ENCODE measurements at regions not wholly inside any gene's neighbourhood (a gene's known extent, or its start where the extent isn't known, plus 50 kb on each side); places are given as distances from the start of the nearest gene placed in this dataset.
"Not testable (repeated sequence)": the region's sequence is repeated elsewhere in the genome, so short reads cannot be mapped to it uniquely, and the experiment has no call there.

GRCh38 chr14:90469416-90469815 is 72.6 kb downstream of the CALM1 start:
- H3K27me3 ChIP-seq (ENCODE audit: control insufficient read depth, insufficient read depth, low read length); H3K4me3 ChIP-seq (ENCODE audit: low read depth in 2 of 2, low read length in 2 of 2); DNase-seq (ENCODE audit: low read depth, low spot score); H3K9me3 ChIP-seq (ENCODE audit: control insufficient read depth, insufficient read depth, low read depth, low read length); BruUV-seq (replicated peaks); H3K4me1 ChIP-seq (ENCODE audit: control insufficient read depth, insufficient read depth, low read length); CTCF ChIA-PET; in situ Hi-C loops (cut with HindIII; ENCODE audit: low pct_unique_long_range_greater_than_20kb, low sequenced_read_pairs); H3K36me3 ChIP-seq (ENCODE audit: control insufficient read depth, insufficient read depth, low read length); H3K27ac ChIP-seq (ENCODE audit: low read length); POLR2A ChIA-PET; intact Hi-C loops (cut with micrococcal nuclease; ENCODE audit: unreplicated experiment); ATAC-seq: not testable (repeated sequence)

DNA sequence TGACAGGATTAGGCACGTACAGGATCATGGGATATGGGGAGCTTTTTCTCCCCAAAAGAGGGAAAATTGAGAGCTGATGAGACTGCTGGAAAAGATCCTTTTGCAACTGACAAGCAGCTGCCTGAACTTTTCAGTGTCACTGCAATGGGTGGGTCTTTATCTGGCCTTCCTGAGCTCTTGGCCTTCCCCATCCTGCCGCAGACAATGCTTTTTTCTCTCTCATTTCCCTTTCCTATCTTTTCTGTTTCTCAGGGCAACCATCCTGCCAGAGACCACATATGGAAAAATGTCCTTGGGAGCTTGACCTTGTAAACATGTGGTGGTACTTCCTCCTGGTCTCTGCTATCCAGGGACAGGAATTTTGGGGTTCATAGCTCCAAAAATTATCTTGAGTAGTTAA is 75.8 kb downstream of the CALM1 start:
- Histone ChIP-seq H3K27me3 (ENCODE audit: control insufficient read depth, insufficient read depth, low read length) (no peaks in the 10 kb centered on the region), H3K4me1 (ENCODE audit: control insufficient read depth, insufficient read depth, low read length) (no peaks in the 10 kb centered on the region), H3K4me3 (ENCODE audit: low read depth in 2 of 2, low read length in 2 of 2) (no peak overlapping the region), H3K36me3 (ENCODE audit: control insufficient read depth, insufficient read depth, low read length) (no peaks in the 10 kb centered on the region; the same call in 1 of the 2 replicates), H3K27ac (ENCODE audit: low read length) (no peak overlapping the region), H3K9me3 (ENCODE audit: control insufficient read depth, insufficient read depth, low read depth, low read length) (peaks cover 5% of the 10 kb centered on the region; the same call in 1 of the 2 replicates)
- BruUV-seq (replicated peaks), result no TSS peak
- intact Hi-C loops (cut with micrococcal nuclease; ENCODE audit: unreplicated experiment), result no loop called here
- ATAC-seq (no peak), DNase-seq (ENCODE audit: low read depth, low spot score) (no peak)
- TF ChIP-seq, protein P1, sequence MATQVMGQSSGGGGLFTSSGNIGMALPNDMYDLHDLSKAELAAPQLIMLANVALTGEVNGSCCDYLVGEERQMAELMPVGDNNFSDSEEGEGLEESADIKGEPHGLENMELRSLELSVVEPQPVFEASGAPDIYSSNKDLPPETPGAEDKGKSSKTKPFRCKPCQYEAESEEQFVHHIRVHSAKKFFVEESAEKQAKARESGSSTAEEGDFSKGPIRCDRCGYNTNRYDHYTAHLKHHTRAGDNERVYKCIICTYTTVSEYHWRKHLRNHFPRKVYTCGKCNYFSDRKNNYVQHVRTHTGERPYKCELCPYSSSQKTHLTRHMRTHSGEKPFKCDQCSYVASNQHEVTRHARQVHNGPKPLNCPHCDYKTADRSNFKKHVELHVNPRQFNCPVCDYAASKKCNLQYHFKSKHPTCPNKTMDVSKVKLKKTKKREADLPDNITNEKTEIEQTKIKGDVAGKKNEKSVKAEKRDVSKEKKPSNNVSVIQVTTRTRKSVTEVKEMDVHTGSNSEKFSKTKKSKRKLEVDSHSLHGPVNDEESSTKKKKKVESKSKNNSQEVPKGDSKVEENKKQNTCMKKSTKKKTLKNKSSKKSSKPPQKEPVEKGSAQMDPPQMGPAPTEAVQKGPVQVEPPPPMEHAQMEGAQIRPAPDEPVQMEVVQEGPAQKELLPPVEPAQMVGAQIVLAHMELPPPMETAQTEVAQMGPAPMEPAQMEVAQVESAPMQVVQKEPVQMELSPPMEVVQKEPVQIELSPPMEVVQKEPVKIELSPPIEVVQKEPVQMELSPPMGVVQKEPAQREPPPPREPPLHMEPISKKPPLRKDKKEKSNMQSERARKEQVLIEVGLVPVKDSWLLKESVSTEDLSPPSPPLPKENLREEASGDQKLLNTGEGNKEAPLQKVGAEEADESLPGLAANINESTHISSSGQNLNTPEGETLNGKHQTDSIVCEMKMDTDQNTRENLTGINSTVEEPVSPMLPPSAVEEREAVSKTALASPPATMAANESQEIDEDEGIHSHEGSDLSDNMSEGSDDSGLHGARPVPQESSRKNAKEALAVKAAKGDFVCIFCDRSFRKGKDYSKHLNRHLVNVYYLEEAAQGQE (IDR thresholded peaks at IDR 0.05; ENCODE audit: insufficient read depth in 1 of 2, low read depth in 2 of 2, low read length in 1 of 2), result no peak
- TF ChIP-seq CTCF (IDR thresholded peaks at IDR 0.05) (no peak), SIN3A (IDR thresholded peaks at IDR 0.05; ENCODE audit: borderline replicate concordance, insufficient read depth, low read depth, low read length) (no peak), TCF7L2 (IDR thresholded peaks at IDR 0.05; ENCODE audit: low read depth, low read length) (no peak), POLR2AphosphoS5 (IDR thresholded peaks at IDR 0.05; ENCODE audit: low read depth, low read length) (no peak)
- POLR2A ChIA-PET, result no interaction called here
- CTCF ChIA-PET, result no interaction called here
- in situ Hi-C loops (cut with HindIII; ENCODE audit: low pct_unique_long_range_greater_than_20kb, low sequenced_read_pairs), result no loop called here
